K562 (cell line): ENCODE measurements at regions not wholly inside any gene's neighbourhood (a gene's known extent, or its start where the extent isn't known, plus 50 kb on each side); places are given as distances from the start of the nearest gene placed in this dataset.

Experiments used
- ATAC-seq: fragments of 200-7000 bp; cut with Tn5 transposase; 3 replicates; pipeline ENCODE4 v1.9.1; 2020; ENCODE audit warnings: moderate library complexity
- BruUV-seq: library from RNA; stranded (reverse); fragments of 400-500 nt; replicated peaks from 2 replicates; lab custom pipeline; 2021; lab: Mats Ljungman, UMichigan
- CTCF ChIA-PET: fragments of 300-600 bp; formaldehyde crosslinking; extraction: SDS; loops from one replicate; lab custom pipeline; 2021; ENCODE audit warnings: low intra/inter-chr PET ratio; lab: Yijun Ruan, JAX
- POLR2A ChIA-PET: fragments of 300-600, 350-650 bp; sonication (Branson Sonifier 250); formaldehyde crosslinking; extraction: SDS; loops from one replicate; lab custom pipeline; 2021; ENCODE audit warnings: antibody characterized with exemption, inconsistent platforms; lab: Yijun Ruan, JAX
- DNase-seq, 4 experiments: peaks; one replicate each; pipeline versions ENCODE4 v3.0.0 to v3.0.0-alpha.2; 2011 to 2018; ENCODE audit warnings: low spot score in 3 of 4, mixed read lengths in 3 of 4; ENCODE audit errors: extremely low read depth in 1 of 4
- FAIRE-seq: peaks from 2 replicates; lab custom pipeline; 2011; peaks lifted over from hg19 to GRCh38; lab: Jason Lieb, UNC
- H2AFZ ChIP-seq: 2 replicates; pipeline ENCODE4 v1.6.0; 2011; ENCODE audit warnings: low read depth, low read length, control low read depth, inconsistent platforms
- H3K27ac ChIP-seq: fragments of 200-600 bp; 3 replicates; pipeline ENCODE4 v1.8.0; 2011; ENCODE audit warnings: low read depth, mild to moderate bottlenecking, control low read depth, inconsistent platforms, low read length, moderate library complexity, mixed read lengths; ENCODE audit errors: extremely low read depth
- H3K27me3 ChIP-seq, 2 experiments: fragments of 300-600 bp in 1 of 2; 2 replicates in 1 of 2; 3 replicates in 1 of 2; pipeline versions ENCODE4 v1.6.0 to v1.8.0; 2011; ENCODE audit warnings: inconsistent platforms in 2 of 2, low read length in 2 of 2, mild to moderate bottlenecking in 1 of 2, mixed read lengths in 1 of 2, moderate library complexity in 1 of 2; ENCODE audit not compliant: control insufficient read depth in 2 of 2, insufficient read depth in 2 of 2
- H3K36me3 ChIP-seq: fragments of 300-600 bp; 3 replicates; pipeline ENCODE4 v1.8.0; 2011; ENCODE audit warnings: mild to moderate bottlenecking, low read length, inconsistent platforms; ENCODE audit not compliant: control insufficient read depth, insufficient read depth
- H3K4me1 ChIP-seq, 2 experiments: fragments of 200-600 bp in 1 of 2; replicated peaks in 1 of 2; 2 replicates in 1 of 2; 3 replicates in 1 of 2; pipeline versions ENCODE4 v1.5.1 to v1.8.0; 2011; ENCODE audit warnings: inconsistent platforms in 2 of 2, low read length in 2 of 2, mild to moderate bottlenecking in 1 of 2, mixed read lengths in 1 of 2, moderate library complexity in 1 of 2; ENCODE audit not compliant: control insufficient read depth in 2 of 2, insufficient read depth in 2 of 2
- H3K4me2 ChIP-seq: 2 replicates; pipeline ENCODE4 v1.6.1; 2011; ENCODE audit warnings: low read length, control low read depth, inconsistent platforms, mixed read lengths; ENCODE audit not compliant: insufficient read depth
- H3K4me3 ChIP-seq: fragments of 200-600 bp; sonication (generic), shearing (Covaris generic); 2 replicates; pipeline ENCODE4 v1.5.1; 2016; ENCODE audit warnings: control low read depth, inconsistent platforms
- H3K79me2 ChIP-seq: fragments of 200-600 bp; 3 replicates; pipeline ENCODE4 v1.8.0; 2011; ENCODE audit warnings: low read length, inconsistent platforms; ENCODE audit not compliant: control insufficient read depth, insufficient read depth
- H3K9ac ChIP-seq, 2 experiments: 2 replicates each; pipeline versions ENCODE4 v1.6.0 to v1.6.1; 2011; ENCODE audit warnings: low read depth in 2 of 2, low read length in 2 of 2, control low read depth in 1 of 2, inconsistent platforms in 1 of 2, mild to moderate bottlenecking in 1 of 2, mixed read lengths in 1 of 2; ENCODE audit not compliant: insufficient read depth in 1 of 2
- H3K9me1 ChIP-seq: one replicate; pipeline ENCODE4 v1.6.0; 2011; ENCODE audit warnings: inconsistent platforms, mild to moderate bottlenecking, low read length, moderate library complexity; ENCODE audit not compliant: control insufficient read depth, insufficient read depth
- H3K9me3 ChIP-seq: replicated peaks from 2 replicates; pipeline ENCODE4 v1.5.1; 2011; ENCODE audit warnings: low read depth, low read length, inconsistent platforms; ENCODE audit not compliant: control insufficient read depth, insufficient read depth
- H4K20me1 ChIP-seq: replicated peaks from 2 replicates; pipeline ENCODE4 v1.6.1; 2011; ENCODE audit warnings: low read length, inconsistent platforms, mixed read lengths; ENCODE audit not compliant: control insufficient read depth, insufficient read depth
- BCL6 ChIP-seq: fragments of 250-450 bp; sonication (Bioruptor Pico); IDR thresholded peaks from 2 replicates; pipeline ENCODE4 v1.4.0; 2020
- GTF2E2 ChIP-seq: fragments of 200-800 bp; sonication (Bioruptor generic); IDR thresholded peaks from 2 replicates; pipeline ENCODE4 v1.6.1; 2016; ENCODE audit warnings: missing genetic modification characterization, missing compliant biosample characterization
- HDAC2 ChIP-seq: fragments of 450-650 bp; IDR thresholded peaks from 2 replicates; pipeline ENCODE4 v1.6.1; 2016; ENCODE audit warnings: mild to moderate bottlenecking
- HOMEZ ChIP-seq: fragments of 250-450 bp; sonication (Bioruptor Pico); IDR thresholded peaks from 2 replicates; pipeline ENCODE4 v1.4.0; 2020; ENCODE audit warnings: mild to moderate bottlenecking, moderate library complexity
- KLF16 ChIP-seq: IDR thresholded peaks from 2 replicates; pipeline ENCODE4 v1.6.1; 2016; ENCODE audit warnings: antibody characterized with exemption
- MCM2 ChIP-seq: fragments of 450-650 bp; IDR thresholded peaks from 2 replicates; pipeline ENCODE4 v1.6.1; 2017; ENCODE audit warnings: low read depth, mild to moderate bottlenecking
- NCOR1 ChIP-seq: fragments of 450-650 bp; IDR thresholded peaks from 2 replicates; pipeline ENCODE4 v1.6.1; 2016; ENCODE audit warnings: mild to moderate bottlenecking, moderate library complexity
- NFRKB ChIP-seq: fragments of 450-650 bp; IDR thresholded peaks from 2 replicates; pipeline ENCODE4 v1.6.1; 2016; ENCODE audit warnings: low read depth
- TCF15 ChIP-seq: fragments of 250-450 bp; sonication (Bioruptor Pico); IDR thresholded peaks from 2 replicates; pipeline ENCODE4 v1.8.0; 2022; ENCODE audit warnings: moderate library complexity, mild to moderate bottlenecking, inconsistent platforms
- ZBTB1 ChIP-seq: sonication (generic); formaldehyde crosslinking; IDR thresholded peaks from 2 replicates; pipeline ENCODE4 v1.8.1; 2023; ENCODE audit warnings: missing genetic modification reagents, low read depth, mild to moderate bottlenecking, borderline replicate concordance
- ZNF407 ChIP-seq: fragments of 450-650 bp; IDR thresholded peaks from 2 replicates; pipeline ENCODE4 v1.6.1; 2016; ENCODE audit warnings: low read depth
- ZNF431 ChIP-seq: sonication (generic); formaldehyde crosslinking; IDR thresholded peaks from 2 replicates; pipeline ENCODE4 v1.8.0; 2022; ENCODE audit warnings: mild to moderate bottlenecking, missing genetic modification reagents
- WGBS: fragments of 100-300 bp; shearing (Covaris generic); methylation state at CpG from one replicate; pipeline ENCODE4 v1.1.6; 2016; ENCODE audit warnings: low coverage, mixed read lengths; ENCODE audit not compliant: insufficient coverage; ENCODE audit errors: missing lambda C conversion rate; 5-methylcytosine and 5-hydroxymethylcytosine counted together
- in situ Hi-C: fragments of 300-500 bp; cut with MboI; formaldehyde crosslinking; loops from 4 replicates; pipeline ENCODE4 v1.15.0; 2018; ENCODE audit warnings: inconsistent platforms, mixed read lengths
- intact Hi-C: fragments of 100-400 bp; cut with micrococcal nuclease; formaldehyde crosslinking; loops from 2 replicates; pipeline ENCODE4 v1.14.2; 2022

GRCh38 chr9:129482521-129483414 lies 138.1 kb downstream of the C9orf50 start:
- peak; percentile 79 to 87 (median 85) for DNase-seq
- in situ Hi-C loops, result loop anchor here (10.0 kb wide), 1 partner anchor 308 kb away; the partner anchor contains the start of gene IER5L
- no TSS peak for BruUV-seq
- ChIA-PET CTCF (no interaction called here), POLR2A (interaction anchor here (0.6 to 1.8 kb wide), 13 partner anchors 8 to 1272 kb away, joined by 3 to 7 read pairs (median 3); no protein-coding TSS in a partner anchor)
- peak; percentile 83 for ATAC-seq
- Histone ChIP-seq H2AFZ (peak overlapping the region; percentile 78), H3K4me2 (peak overlapping the region; percentile 75), H3K4me3 (peak overlapping the region; percentile 56), H3K9me1 (no peaks in the 10 kb centered on the region), H3K9me3 (no peaks in the 10 kb centered on the region), H3K27ac (peak overlapping the region; percentile 83), H3K79me2 (peaks cover 5% of the 10 kb centered on the region; the same call in 2 of the 3 replicates), H4K20me1 (no peaks in the 10 kb centered on the region), H3K4me1 (peaks cover 70 to 85% of the 10 kb centered on the region in 2 experiments), H3K36me3 (no peaks in the 10 kb centered on the region), H3K27me3 (no peaks in the 10 kb centered on the region), H3K9ac (peak overlapping the region; percentile 72 to 95)
- intact Hi-C loops, result loop anchor here (5.0 kb wide), 1 partner anchor 70 kb away; no protein-coding TSS in a partner anchor
- WGBS, result 2% methylated on average over 32 of the region's 93 CpGs
- FAIRE-seq, result no peak
- no peak for TF ChIP-seq HOMEZ (CRISPR knock-in tag)
- TF ChIP-seq ZNF431, result no peak
- TF ChIP-seq MCM2, result no peak
- no peak for TF ChIP-seq NCOR1
- TF ChIP-seq NFRKB, result 0 out of 2 replicates have a peak, but pooled peaks have one; percentile 85
- TF ChIP-seq BCL6 (CRISPR knock-in tag), result no peak
- no peak for TF ChIP-seq KLF16
- TF ChIP-seq ZBTB1, result no peak
- TF ChIP-seq ZNF407, result no peak
- no peak for TF ChIP-seq TCF15 (CRISPR knock-in tag)
- peak; percentile 96 for TF ChIP-seq GTF2E2 (tag)
- TF ChIP-seq HDAC2, result no peak; the same call in 1 of the 2 replicates
